Skeletal muscle tissue (tissue), 3 donors: ENCODE measurements at regions not wholly inside any gene's neighbourhood (a gene's known extent, or its start where the extent isn't known, plus 50 kb on each side); places are given as distances from the start of the nearest gene placed in this dataset.

ENCODE experiments used
- H3K27ac ChIP-seq: one replicate; pipeline ENCODE4 v1.7.0; 2013; ENCODE audit warnings: mild to moderate bottlenecking, low read depth, low read length, inconsistent platforms
- H3K27me3 ChIP-seq, 3 donors: one replicate each; pipeline ENCODE4 v1.7.0; 2013; ENCODE audit warnings: low read length in 3 of 3; ENCODE audit not compliant: control insufficient read depth in 3 of 3, insufficient read depth in 3 of 3
- H3K36me3 ChIP-seq, 3 donors: one replicate each; pipeline ENCODE4 v1.7.0; 2013; ENCODE audit warnings: low read length in 3 of 3; ENCODE audit not compliant: control insufficient read depth in 3 of 3, insufficient read depth in 3 of 3
- H3K4me1 ChIP-seq, 3 donors: one replicate each; pipeline ENCODE4 v1.7.0; 2013; ENCODE audit warnings: low read length in 3 of 3, mild to moderate bottlenecking in 3 of 3; ENCODE audit not compliant: control insufficient read depth in 3 of 3, insufficient read depth in 3 of 3
- H3K4me3 ChIP-seq, 3 donors: one replicate each; pipeline ENCODE4 v1.7.0; 2013; ENCODE audit warnings: low read length in 3 of 3
- H3K9ac ChIP-seq, 3 donors: one replicate each; pipeline ENCODE4 v1.7.0; 2013; ENCODE audit warnings: low read length in 3 of 3, mild to moderate bottlenecking in 3 of 3, moderate library complexity in 2 of 3, low read depth in 1 of 3
- H3K9me3 ChIP-seq, 3 donors: one replicate each; pipeline ENCODE4 v1.7.0; 2013; ENCODE audit warnings: low read length in 3 of 3; ENCODE audit not compliant: control insufficient read depth in 3 of 3
- donor health status: Osteomylitis.

DNA sequence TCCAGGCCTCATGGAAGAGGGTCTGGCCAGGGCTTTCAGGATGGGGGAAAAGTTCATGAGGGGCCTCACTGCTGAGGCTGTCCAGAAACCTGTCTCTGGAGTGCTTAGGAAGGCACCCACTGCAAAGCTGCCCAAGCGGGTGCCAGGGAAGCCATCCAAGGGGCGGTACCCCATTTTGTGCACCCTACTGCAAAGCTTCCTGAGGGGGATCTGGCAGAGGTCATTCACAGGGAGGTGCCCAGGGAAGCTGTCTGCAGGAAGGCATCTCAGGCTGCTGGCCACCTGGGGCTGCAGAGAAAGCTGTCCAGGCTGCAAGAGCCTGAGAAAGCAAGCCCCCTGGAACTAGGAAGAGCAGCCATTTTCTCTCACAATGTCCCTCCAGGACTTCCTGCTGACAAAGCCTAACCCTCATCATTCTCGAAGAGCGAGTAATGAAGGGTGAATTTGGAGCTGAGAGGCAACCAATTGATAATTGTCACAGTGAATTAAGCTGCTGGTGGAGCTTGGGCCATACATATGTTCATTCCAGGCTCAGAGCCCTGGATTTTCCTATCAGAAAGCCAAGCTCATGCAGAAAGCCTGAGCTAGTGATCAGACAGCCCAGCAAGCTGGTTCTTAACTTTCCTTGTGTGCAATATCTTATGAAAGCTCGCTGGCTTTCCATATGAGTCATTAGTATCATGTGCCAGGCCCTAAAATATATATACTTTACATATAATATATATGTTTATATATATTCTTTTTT, 62.2 kb upstream of the SLC22A16 start:
- no peak overlapping the region for H3K4me3 ChIP-seq
- no peak overlapping the region for H3K27ac ChIP-seq
- no peaks in the 10 kb centered on the region for H3K4me1 ChIP-seq
- peaks cover 0 to 2% (median 0%) of the 10 kb centered on the region in 3 donors for H3K9me3 ChIP-seq
- H3K9ac ChIP-seq: no peak overlapping the region
- peaks cover 0 to 6% (median 5%) of the 10 kb centered on the region in 3 donors for H3K27me3 ChIP-seq
- H3K36me3 ChIP-seq: no peaks in the 10 kb centered on the region

- H3K4me3 ChIP-seq: no peak overlapping the region
- H3K27ac ChIP-seq: peak overlapping the region; percentile 36
- H3K27me3 ChIP-seq: no peaks in the 10 kb centered on the region
- no peak overlapping the region for H3K9ac ChIP-seq
- no peaks in the 10 kb centered on the region for H3K36me3 ChIP-seq
- H3K4me1 ChIP-seq: no peaks in the 10 kb centered on the region
- H3K9me3 ChIP-seq: peaks cover 0 to 2% (median 0%) of the 10 kb centered on the region in 3 donors
Observed at GRCh38 chr6:110537208-110538123, 61.1 kb upstream of the SLC22A16 start.

DNA sequence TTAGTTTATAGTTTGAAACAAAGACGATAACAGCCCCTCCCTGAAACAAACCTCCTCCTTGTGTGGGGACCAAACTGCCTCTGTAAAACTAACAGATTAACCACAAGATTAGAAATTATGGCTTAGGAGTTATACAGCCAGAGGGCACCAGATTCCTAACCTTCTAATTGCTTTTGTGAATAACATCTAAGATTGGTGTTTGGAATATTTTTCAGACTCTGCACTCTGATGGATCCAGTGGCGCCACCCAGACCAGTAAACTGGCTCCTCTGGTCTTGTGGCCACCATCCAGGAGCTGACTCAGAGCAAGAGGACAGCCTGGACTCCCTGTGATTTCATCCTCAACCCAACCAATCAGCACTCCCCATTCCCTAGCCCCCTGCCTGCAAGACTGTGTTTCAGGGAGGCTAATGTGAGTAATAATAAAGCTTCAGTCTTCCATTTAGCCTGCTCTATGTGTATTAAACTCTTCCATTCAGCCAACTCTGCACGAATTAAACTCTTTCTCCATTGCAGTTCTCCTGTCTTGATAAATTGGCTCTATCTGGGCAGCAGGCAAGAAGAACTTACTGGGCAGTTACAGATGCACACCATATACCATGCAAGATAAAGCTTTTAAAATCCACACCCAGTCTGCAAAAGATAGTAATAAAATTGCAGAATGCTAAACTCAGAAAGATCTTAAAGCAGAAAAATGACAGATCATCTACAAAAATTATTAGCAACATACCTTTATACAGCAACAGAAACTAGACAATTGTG, 58.5 kb upstream of the SLC22A16 start:
- Histone ChIP-seq H3K9ac (no peak overlapping the region), H3K36me3 (no peaks in the 10 kb centered on the region), H3K27ac (no peak overlapping the region), H3K4me1 (no peaks in the 10 kb centered on the region), H3K9me3 (peaks cover 0 to 2% (median 0%) of the 10 kb centered on the region in 3 donors), H3K27me3 (no peaks in the 10 kb centered on the region), H3K4me3 (no peak overlapping the region)

DNA sequence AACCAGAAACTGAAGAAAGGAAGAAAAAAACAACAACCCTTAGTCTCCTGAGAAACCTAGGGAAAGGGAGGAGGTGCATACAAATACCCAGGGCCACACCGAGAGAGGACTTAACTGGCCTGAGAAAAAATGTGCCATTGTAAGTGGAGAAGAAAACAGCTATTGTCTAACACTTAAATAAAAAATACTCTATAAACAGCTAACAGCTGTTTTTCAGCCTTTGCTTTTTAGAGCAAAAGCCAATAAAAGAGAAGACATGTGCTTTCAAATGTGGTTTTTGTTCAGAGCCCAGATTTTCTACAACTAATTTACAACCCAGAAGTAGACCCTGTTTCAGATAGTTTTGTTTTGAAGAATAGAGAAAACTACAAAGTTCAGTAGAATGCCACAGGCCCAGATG, 56.0 kb upstream of the SLC22A16 start:
- no peak overlapping the region for H3K4me3 ChIP-seq
- no peak overlapping the region for H3K27ac ChIP-seq
- H3K9ac ChIP-seq: no peak overlapping the region
- peaks cover 0 to 2% (median 0%) of the 10 kb centered on the region in 3 donors for H3K9me3 ChIP-seq
- H3K27me3 ChIP-seq: no peaks in the 10 kb centered on the region
- peaks cover 0 to 9% (median 0%) of the 10 kb centered on the region in 3 donors for H3K4me1 ChIP-seq
- H3K36me3 ChIP-seq: no peaks in the 10 kb centered on the region

DNA sequence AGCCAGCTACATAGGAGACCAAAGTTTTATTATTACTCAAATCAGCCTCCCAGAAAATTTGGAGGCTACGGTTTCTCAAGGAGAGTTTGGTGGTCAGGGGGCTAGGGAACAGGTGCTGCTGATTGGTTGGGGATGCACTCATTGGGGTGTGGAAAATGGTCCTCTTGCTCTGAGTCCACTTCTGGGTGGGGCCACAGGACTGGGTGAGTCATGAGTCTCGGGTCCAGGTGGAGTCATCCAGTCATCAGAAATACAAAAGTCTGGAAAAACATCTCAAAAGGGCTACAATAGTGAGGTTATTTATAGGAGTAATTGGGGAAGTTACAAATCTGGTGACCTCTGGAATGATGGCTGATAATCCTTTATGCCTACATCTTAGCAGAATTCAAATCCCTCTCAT, 54.3 kb upstream of the SLC22A16 start:
- Histone ChIP-seq H3K27me3 (no peaks in the 10 kb centered on the region), H3K9me3 (peaks cover 0 to 2% (median 0%) of the 10 kb centered on the region in 3 donors), H3K4me1 (peaks cover 0 to 9% (median 0%) of the 10 kb centered on the region in 3 donors), H3K4me3 (no peak overlapping the region), H3K27ac (no peak overlapping the region), H3K9ac (no peak overlapping the region), H3K36me3 (no peaks in the 10 kb centered on the region)

DNA sequence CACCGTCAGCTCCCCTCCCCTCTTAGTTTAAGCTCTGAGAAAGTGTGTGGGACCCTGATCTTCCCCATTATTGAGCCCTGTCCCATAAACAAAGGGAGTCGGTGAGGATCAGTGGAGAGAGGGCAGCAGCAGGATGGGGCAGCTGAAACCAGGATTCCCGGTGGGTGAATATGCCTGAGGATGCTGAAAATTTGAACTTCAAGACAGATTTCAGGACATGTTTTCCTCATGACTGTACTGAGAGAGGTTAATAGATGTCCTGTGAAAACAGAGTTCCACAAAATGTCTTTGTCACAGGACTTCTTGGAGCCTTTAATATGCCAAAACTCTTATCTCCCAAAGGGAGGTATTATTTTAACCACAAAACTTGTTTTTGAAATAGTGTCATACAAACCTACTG, 53.5 kb upstream of the SLC22A16 start:
- H3K4me1 ChIP-seq: peaks cover 0 to 9% (median 0%) of the 10 kb centered on the region in 3 donors
- H3K9ac ChIP-seq: no peak overlapping the region

GRCh38 chr6:110529355-110529754, 52.9 kb upstream of the SLC22A16 start:
- no peaks in the 10 kb centered on the region for H3K27me3 ChIP-seq
- no peak overlapping the region for H3K9ac ChIP-seq
- no peaks in the 10 kb centered on the region for H3K36me3 ChIP-seq
- no peaks in the 10 kb centered on the region for H3K9me3 ChIP-seq
- peaks cover 0 to 9% (median 0%) of the 10 kb centered on the region in 3 donors for H3K4me1 ChIP-seq
- H3K27ac ChIP-seq: no peak overlapping the region
- no peak overlapping the region for H3K4me3 ChIP-seq

More for the DNA sequence above, 53.5 kb upstream of the SLC22A16 start:
- peaks cover 0 to under 1% (median 0%) of the 10 kb centered on the region in 3 donors for H3K9me3 ChIP-seq
- H3K27ac ChIP-seq: no peak overlapping the region
- no peaks in the 10 kb centered on the region for H3K27me3 ChIP-seq
- no peak overlapping the region for H3K4me3 ChIP-seq
- H3K36me3 ChIP-seq: no peaks in the 10 kb centered on the region

GRCh38 chr6:110528930-110529325, 52.5 kb upstream of the SLC22A16 start:
- Histone ChIP-seq H3K27me3 (no peaks in the 10 kb centered on the region), H3K9ac (no peak overlapping the region), H3K27ac (no peak overlapping the region), H3K4me3 (no peak overlapping the region), H3K36me3 (no peaks in the 10 kb centered on the region), H3K4me1 (peaks cover 0 to 9% (median 0%) of the 10 kb centered on the region in 3 donors), H3K9me3 (no peaks in the 10 kb centered on the region)

- Histone ChIP-seq H3K36me3 (no peaks in the 10 kb centered on the region), H3K27ac (no peak overlapping the region), H3K4me1 (peaks cover 0 to 9% (median 0%) of the 10 kb centered on the region in 3 donors)
Observed at GRCh38 chr6:110528101-110528929, 51.9 kb upstream of the SLC22A16 start.

More at GRCh38 chr6:110528101-110528929, 51.9 kb upstream of the SLC22A16 start:
- Histone ChIP-seq H3K9ac (no peak overlapping the region), H3K4me3 (no peak overlapping the region), H3K9me3 (no peaks in the 10 kb centered on the region), H3K27me3 (no peaks in the 10 kb centered on the region)
